ENCODE measurements at regions not wholly inside any gene's neighbourhood (a gene's known extent, or its start where the extent isn't known, plus 50 kb on each side); places are given as distances from the start of the nearest gene placed in this dataset.

GRCh38 chr3:170728181-170728580, 141.8 kb downstream of the RPL22L1 start:
- Histone ChIP-seq H3K9ac (no peak overlapping the region), H3K4me1 (ENCODE audit: low read depth, poor library complexity, severe bottlenecking) (peaks cover 3% of the 10 kb centered on the region), H3K27me3 (ENCODE audit: insufficient read depth, low read depth) (no peaks in the 10 kb centered on the region), H3K4me3 (IDR thresholded peaks at IDR 0.05; ENCODE audit: insufficient read depth, low read depth, low read length) (no peak overlapping the region), H3K4me2 (no peak overlapping the region), H3K27ac (no peak overlapping the region), H3K36me3 (ENCODE audit: insufficient read depth) (no peaks in the 10 kb centered on the region), H2AFZ (ENCODE audit: low read depth) (no peak overlapping the region), H4K20me1 (ENCODE audit: insufficient read depth) (no peaks in the 10 kb centered on the region), H3K79me2 (ENCODE audit: insufficient read depth, low read depth) (no peaks in the 10 kb centered on the region)
- no peak for TF ChIP-seq CTCF (conservative IDR thresholded peaks at IDR 0.05; ENCODE audit: low read depth, low read length)

- Histone ChIP-seq H2AFZ (ENCODE audit: low read depth) (no peak overlapping the region), H3K79me2 (ENCODE audit: insufficient read depth, low read depth) (no peaks in the 10 kb centered on the region), H3K36me3 (ENCODE audit: insufficient read depth) (no peaks in the 10 kb centered on the region), H3K27ac (no peak overlapping the region), H3K4me3 (IDR thresholded peaks at IDR 0.05; ENCODE audit: insufficient read depth, low read depth, low read length) (no peak overlapping the region), H3K27me3 (ENCODE audit: insufficient read depth, low read depth) (no peaks in the 10 kb centered on the region), H3K9ac (no peak overlapping the region), H3K4me2 (no peak overlapping the region), H3K4me1 (ENCODE audit: low read depth, poor library complexity, severe bottlenecking) (peaks cover 3% of the 10 kb centered on the region), H4K20me1 (ENCODE audit: insufficient read depth) (no peaks in the 10 kb centered on the region)
- TF ChIP-seq CTCF (conservative IDR thresholded peaks at IDR 0.05; ENCODE audit: low read depth, low read length) = no peak
Observed at GRCh38 chr3:170727754-170728153, 141.9 kb upstream of the SLC7A14 start.

- Histone ChIP-seq H4K20me1 (ENCODE audit: insufficient read depth) (no peaks in the 10 kb centered on the region), H2AFZ (ENCODE audit: low read depth) (no peak overlapping the region), H3K79me2 (ENCODE audit: insufficient read depth, low read depth) (no peaks in the 10 kb centered on the region), H3K4me1 (ENCODE audit: low read depth, poor library complexity, severe bottlenecking) (peaks cover 3% of the 10 kb centered on the region), H3K27me3 (ENCODE audit: insufficient read depth, low read depth) (no peaks in the 10 kb centered on the region), H3K36me3 (ENCODE audit: insufficient read depth) (no peaks in the 10 kb centered on the region), H3K27ac (no peak overlapping the region), H3K9ac (no peak overlapping the region), H3K4me2 (no peak overlapping the region), H3K4me3 (IDR thresholded peaks at IDR 0.05; ENCODE audit: insufficient read depth, low read depth, low read length) (no peak overlapping the region)
- no peak for TF ChIP-seq CTCF (conservative IDR thresholded peaks at IDR 0.05; ENCODE audit: low read depth, low read length)
Observed at GRCh38 chr3:170726976-170727661, 141.2 kb upstream of the SLC7A14 start.

GRCh38 chr3:170725285-170725731, 139.4 kb upstream of the SLC7A14 start:
- Histone ChIP-seq H3K4me3 (IDR thresholded peaks at IDR 0.05; ENCODE audit: insufficient read depth, low read depth, low read length) (no peak overlapping the region), H2AFZ (ENCODE audit: low read depth) (no peak overlapping the region)

More at GRCh38 chr3:170725285-170725731, 139.4 kb upstream of the SLC7A14 start:
- Histone ChIP-seq H3K27ac (no peak overlapping the region), H3K27me3 (ENCODE audit: insufficient read depth, low read depth) (no peaks in the 10 kb centered on the region), H3K9ac (no peak overlapping the region), H3K79me2 (ENCODE audit: insufficient read depth, low read depth) (no peaks in the 10 kb centered on the region), H3K36me3 (ENCODE audit: insufficient read depth) (no peaks in the 10 kb centered on the region), H3K4me2 (no peak overlapping the region), H3K4me1 (ENCODE audit: low read depth, poor library complexity, severe bottlenecking) (peaks cover 3% of the 10 kb centered on the region), H4K20me1 (ENCODE audit: insufficient read depth) (no peaks in the 10 kb centered on the region)
- no peak for TF ChIP-seq CTCF (conservative IDR thresholded peaks at IDR 0.05; ENCODE audit: low read depth, low read length)
